H1 (cell line): ENCODE measurements at regions not wholly inside any gene's neighbourhood (a gene's known extent, or its start where the extent isn't known, plus 50 kb on each side); places are given as distances from the start of the nearest gene placed in this dataset.

ENCODE experiments used
- CTCF ChIA-PET: fragments of 300-600 bp; sonication (Branson Sonifier 250); formaldehyde crosslinking; loops from one replicate; lab custom pipeline; 2021; ENCODE audit not compliant: partially characterized antibody; lab: Charles Lee
- POLR2A ChIA-PET: fragments of 300-600 bp; sonication (Branson Sonifier 250); formaldehyde crosslinking; loops from one replicate; lab custom pipeline; 2021; ENCODE audit warnings: inconsistent platforms; ENCODE audit not compliant: partially characterized antibody; lab: Charles Lee
- DNase-seq, 2 experiments: peaks; one replicate each; pipeline versions ENCODE4 v3.0.0 to v3.0.0-alpha.2; 2010 to 2022; ENCODE audit warnings: low spot score in 2 of 2, low read depth in 1 of 2, mixed read lengths in 1 of 2
- FAIRE-seq: peaks from 2 replicates; lab custom pipeline; 2011; peaks lifted over from hg19 to GRCh38; lab: Jason Lieb, UNC
- H2AFZ ChIP-seq: 2 replicates; pipeline ENCODE4 v1.8.1; 2012; ENCODE audit warnings: low read length, inconsistent platforms
- H2AK5ac ChIP-seq: 2 replicates; pipeline ENCODE4 v1.6.1; 2013; ENCODE audit warnings: low read depth, low read length
- H2BK120ac ChIP-seq: replicated peaks from 2 replicates; pipeline ENCODE3; 2013; ENCODE audit warnings: low read depth, low read length, inconsistent platforms
- H2BK12ac ChIP-seq: 2 replicates; pipeline ENCODE4 v1.6.1; 2013; ENCODE audit warnings: low read depth, low read length
- H2BK15ac ChIP-seq: 2 replicates; pipeline ENCODE4 v1.6.1; 2013; ENCODE audit warnings: low read length
- H2BK20ac ChIP-seq: 2 replicates; pipeline ENCODE4 v1.6.1; 2013; ENCODE audit warnings: low read length
- H2BK5ac ChIP-seq: 2 replicates; pipeline ENCODE4 v1.6.1; 2013; ENCODE audit warnings: low read depth, low read length
- H3K14ac ChIP-seq: 2 replicates; pipeline ENCODE4 v1.6.1; 2013; ENCODE audit warnings: inconsistent platforms; ENCODE audit not compliant: insufficient read length
- H3K18ac ChIP-seq: 2 replicates; pipeline ENCODE4 v1.6.1; 2013; ENCODE audit warnings: low read length; ENCODE audit errors: extremely low read depth
- H3K23ac ChIP-seq: 2 replicates; pipeline ENCODE4 v1.6.1; 2013; ENCODE audit warnings: inconsistent platforms; ENCODE audit not compliant: insufficient read length
- H3K23me2 ChIP-seq: 2 replicates; pipeline ENCODE4 v1.6.1; 2013; ENCODE audit warnings: low read depth, low read length
- H3K27ac ChIP-seq: 2 replicates; pipeline ENCODE4 v1.6.1; 2011; ENCODE audit warnings: low read depth, low read length, inconsistent platforms
- H3K27me3 ChIP-seq, 4 experiments: replicated peaks in 1 of 4; 1 replicate in 1 of 4; 2 replicates in 3 of 4; pipeline versions ENCODE4 v1.6.1 to v1.8.1; 2011 to 2013; ENCODE audit warnings: low read length in 3 of 4, mild to moderate bottlenecking in 3 of 4, inconsistent platforms in 2 of 4, mixed read lengths in 2 of 4, moderate library complexity in 1 of 4; ENCODE audit not compliant: control insufficient read depth in 3 of 4, insufficient read depth in 3 of 4; ENCODE audit errors: extremely low read depth in 1 of 4
- H3K36me3 ChIP-seq, 4 experiments: 2 replicates each; pipeline versions ENCODE4 v1.6.1 to v1.8.1; 2011 to 2013; ENCODE audit warnings: mild to moderate bottlenecking in 4 of 4, low read length in 3 of 4, moderate library complexity in 2 of 4, control low read depth in 1 of 4, inconsistent platforms in 1 of 4; ENCODE audit not compliant: insufficient read depth in 4 of 4, control insufficient read depth in 2 of 4
- H3K4ac ChIP-seq: replicated peaks from 2 replicates; pipeline ENCODE3; 2013; ENCODE audit warnings: low read length, low read depth, mixed read lengths, inconsistent platforms; ENCODE audit not compliant: insufficient read length
- H3K4me1 ChIP-seq, 4 experiments: replicated peaks in 1 of 4; 1 replicate in 1 of 4; 2 replicates in 3 of 4; pipeline versions ENCODE4 v1.6.1 to v1.8.1; 2011 to 2013; ENCODE audit warnings: low read length in 3 of 4, inconsistent platforms in 2 of 4, mixed read lengths in 1 of 4; ENCODE audit not compliant: insufficient read depth in 4 of 4, control insufficient read depth in 3 of 4
- H3K4me2 ChIP-seq, 2 experiments: 2 replicates each; pipeline versions ENCODE4 v1.6.1 to v1.8.1; 2011 to 2013; ENCODE audit warnings: low read depth in 2 of 2, low read length in 2 of 2, control low read depth in 1 of 2, inconsistent platforms in 1 of 2, mild to moderate bottlenecking in 1 of 2; ENCODE audit not compliant: insufficient read depth in 1 of 2
- H3K4me3 ChIP-seq, 4 experiments: fragments of 200-600, 300-600 bp in 1 of 4; sonication (generic), shearing (Covaris generic), sonication (Bioruptor Twin) in 1 of 4; 2 replicates each; pipeline versions ENCODE4 v1.5.1 to v1.8.1; 2011 to 2016; ENCODE audit warnings: low read length in 4 of 4, low read depth in 3 of 4, control low read depth in 2 of 4, inconsistent platforms in 2 of 4, mild to moderate bottlenecking in 2 of 4, mixed read lengths in 1 of 4, moderate library complexity in 1 of 4; ENCODE audit not compliant: insufficient read depth in 2 of 4; ENCODE audit errors: extremely low read depth in 1 of 4
- H3K56ac ChIP-seq: replicated peaks from 2 replicates; pipeline ENCODE3; 2013; ENCODE audit warnings: low read depth, mild to moderate bottlenecking, mixed read lengths, low read length, inconsistent platforms; ENCODE audit not compliant: insufficient read length
- H3K79me1 ChIP-seq: 2 replicates; pipeline ENCODE4 v1.6.1; 2013; ENCODE audit warnings: low read depth, low read length, control low read depth
- H3K79me2 ChIP-seq, 2 experiments: 2 replicates each; pipeline versions ENCODE4 v1.6.1 to v1.8.1; 2012 to 2013; ENCODE audit warnings: low read length in 2 of 2, mild to moderate bottlenecking in 2 of 2, inconsistent platforms in 1 of 2; ENCODE audit not compliant: insufficient read depth in 2 of 2, control insufficient read depth in 1 of 2
- H3K9ac ChIP-seq, 4 experiments: replicated peaks in 1 of 4; 1 replicate in 1 of 4; 2 replicates in 3 of 4; pipeline versions ENCODE4 v1.6.1 to v1.8.1; 2011 to 2013; ENCODE audit warnings: low read depth in 3 of 4, low read length in 3 of 4, control low read depth in 2 of 4, mild to moderate bottlenecking in 2 of 4, moderate library complexity in 2 of 4, inconsistent platforms in 1 of 4; ENCODE audit errors: extremely low read depth in 1 of 4
- H3K9me3 ChIP-seq, 2 experiments: 2 replicates each; pipeline versions ENCODE4 v1.6.1 to v1.8.1; 2012 to 2013; ENCODE audit warnings: mild to moderate bottlenecking in 2 of 2, moderate library complexity in 2 of 2, control low read depth in 1 of 2, inconsistent platforms in 1 of 2, low read depth in 1 of 2, low read length in 1 of 2, mixed read lengths in 1 of 2; ENCODE audit not compliant: insufficient read depth in 2 of 2
- H4K20me1 ChIP-seq, 2 experiments: replicated peaks in 1 of 2; 2 replicates each; pipeline versions ENCODE3 to v1.8.1; 2011 to 2013; ENCODE audit warnings: inconsistent platforms in 2 of 2, low read length in 2 of 2, mild to moderate bottlenecking in 1 of 2; ENCODE audit not compliant: insufficient read depth in 2 of 2, control insufficient read depth in 1 of 2
- H4K5ac ChIP-seq: 2 replicates; pipeline ENCODE4 v1.6.1; 2013; ENCODE audit warnings: low read length, low read depth, mixed read lengths, inconsistent platforms; ENCODE audit not compliant: insufficient read length
- H4K8ac ChIP-seq: 2 replicates; pipeline ENCODE4 v1.8.0; 2013; ENCODE audit warnings: mild to moderate bottlenecking, moderate library complexity, low read length, inconsistent platforms; ENCODE audit not compliant: insufficient read depth; ENCODE audit errors: extremely low read depth
- H4K91ac ChIP-seq: replicated peaks from 2 replicates; pipeline ENCODE3; 2013; ENCODE audit warnings: low read length, mixed read lengths, inconsistent platforms; ENCODE audit not compliant: insufficient read length
- CREB1 ChIP-seq: IDR thresholded peaks from 2 replicates; pipeline ENCODE4 v1.6.1; 2012; ENCODE audit warnings: inconsistent platforms
- CTCF ChIP-seq, 3 experiments: IDR thresholded peaks; 1 replicate in 2 of 3; 2 replicates in 1 of 3; pipeline versions ENCODE4 v1.5.1 to v1.6.1; 2011; ENCODE audit warnings: low read length in 3 of 3, mild to moderate bottlenecking in 3 of 3, inconsistent platforms in 2 of 3, low read depth in 1 of 3, moderate library complexity in 1 of 3; ENCODE audit not compliant: insufficient read depth in 1 of 3; ENCODE audit errors: control extremely low read depth in 1 of 3
- RAD21 ChIP-seq, 2 experiments: IDR thresholded peaks in 1 of 2; conservative IDR thresholded peaks in 1 of 2; 2 replicates each; pipeline ENCODE4 v1.6.1; 2011; ENCODE audit warnings: low read depth in 2 of 2, low read length in 2 of 2, improper control_type of control experiment in 1 of 2, inconsistent platforms in 1 of 2, mild to moderate bottlenecking in 1 of 2, moderate library complexity in 1 of 2
- WGBS, 2 experiments: shearing (Covaris generic) in 1 of 2; methylation state at CpG; one replicate each; pipeline versions ENCODE4 v1.1.6 to v1.1.7; 2013 to 2015; ENCODE audit warnings: low lambda C conversion rate in 2 of 2, mixed read lengths in 2 of 2, inconsistent platforms in 1 of 2, low coverage in 1 of 2, missing lambda C conversion rate in 1 of 2; ENCODE audit not compliant: insufficient replicate concordance in 2 of 2, insufficient coverage in 1 of 2, insufficient read length in 1 of 2; ENCODE audit errors: extremely low coverage in 1 of 2, missing lambda C conversion rate in 1 of 2; 5-methylcytosine and 5-hydroxymethylcytosine counted together

- DNase-seq, result peak in 1 of 2 experiments; percentile 7
Observed at GRCh38 chr16:6446370-6446769, 886.3 kb upstream of the RBFOX1 start.

More at GRCh38 chr16:6446370-6446769, 886.3 kb upstream of the RBFOX1 start:
- Histone ChIP-seq H3K18ac (no peak overlapping the region), H3K27me3 (no peaks in the 10 kb centered on the region), H3K9me3 (no peaks in the 10 kb centered on the region; a peak in 1 of 4 replicates), H3K4me1 (no peaks in the 10 kb centered on the region), H4K5ac (no peak overlapping the region), H2BK120ac (no peak overlapping the region), H3K14ac (no peak overlapping the region), H3K4me2 (no peak overlapping the region), H2BK20ac (no peak overlapping the region), H3K23ac (no peak overlapping the region), H2AFZ (no peak overlapping the region), H4K91ac (no peak overlapping the region), H2BK12ac (no peak overlapping the region), H4K20me1 (no peaks in the 10 kb centered on the region), H2BK5ac (no peak overlapping the region), H3K4ac (no peak overlapping the region), H4K8ac (no peak overlapping the region), H3K79me2 (no peaks in the 10 kb centered on the region), H3K23me2 (peaks cover 2% of the 10 kb centered on the region; the same call in 1 of the 2 replicates), H3K56ac (no peak overlapping the region), H3K4me3 (no peak overlapping the region), H2AK5ac (no peak overlapping the region), H2BK15ac (no peak overlapping the region), H3K9ac (no peak overlapping the region), H3K36me3 (no peaks in the 10 kb centered on the region), H3K79me1 (no peaks in the 10 kb centered on the region), H3K27ac (no peak overlapping the region)
- ChIA-PET POLR2A (no interaction called here), CTCF (interaction anchor here (0.8 to 1.0 kb wide), 2 partner anchors 99 to 194 kb away, joined by 3 to 4 read pairs; no protein-coding TSS in a partner anchor)
- TF ChIP-seq CTCF (IDR thresholded peaks at IDR 0.05; ENCODE audit: control extremely low read depth in 1 of 3, insufficient read depth in 1 of 3, low read depth in 1 of 3, low read length in 3 of 3) (peak in 1 of 3 experiments; percentile 12; a peak in 1 of 4 replicates), CREB1 (no peak), RAD21 (IDR thresholded peaks at IDR 0.05 in 1 of 2, conservative IDR thresholded peaks at IDR 0.05 in 1 of 2; ENCODE audit: low read depth in 2 of 2, low read length in 2 of 2) (peak; percentile 41 to 56)
- no peak for FAIRE-seq
- 79% methylated on average over 1 of the region's 1 CpG; no CpG with 5 or more reads in 1 of the 2 experiments for WGBS, 2 experiments
